ENCODE measurements at regions not wholly inside any gene's neighbourhood (a gene's known extent, or its start where the extent isn't known, plus 50 kb on each side); places are given as distances from the start of the nearest gene placed in this dataset.

- no peak for TF ChIP-seq CTCF (IDR thresholded peaks at IDR 0.05)
- TF ChIP-seq POLR2A (IDR thresholded peaks at IDR 0.05), result no peak
- TF ChIP-seq POLR2AphosphoS5 (IDR thresholded peaks at IDR 0.05), result no peak
Measured at GRCh38 chr5:104576677-104577076, 1014.1 kb upstream of the NUDT12 start.
